Astrocyte of the spinal cord (primary cell): ENCODE measurements at regions not wholly inside any gene's neighbourhood (a gene's known extent, or its start where the extent isn't known, plus 50 kb on each side); places are given as distances from the start of the nearest gene placed in this dataset.

Experiments
- DNase-seq: peaks from one replicate; pipeline ENCODE4 v3.0.0; 2011; ENCODE audit warnings: low read depth, low spot score
- H3K4me3 ChIP-seq: 2 replicates; pipeline ENCODE4 v1.5.1; 2011; ENCODE audit warnings: low read depth, mild to moderate bottlenecking, low read length, moderate library complexity
- in situ Hi-C: cut with HindIII; loops from 2 replicates; pipeline ENCODE4 v1.10.0; 2017; ENCODE audit warnings: low sequenced_read_pairs
- TF ChIP-seq, protein P1 (sequence below): IDR thresholded peaks from 2 replicates; pipeline ENCODE4 v1.5.1; 2012; ENCODE audit warnings: low read depth, mild to moderate bottlenecking, low read length, inconsistent platforms

DNA sequence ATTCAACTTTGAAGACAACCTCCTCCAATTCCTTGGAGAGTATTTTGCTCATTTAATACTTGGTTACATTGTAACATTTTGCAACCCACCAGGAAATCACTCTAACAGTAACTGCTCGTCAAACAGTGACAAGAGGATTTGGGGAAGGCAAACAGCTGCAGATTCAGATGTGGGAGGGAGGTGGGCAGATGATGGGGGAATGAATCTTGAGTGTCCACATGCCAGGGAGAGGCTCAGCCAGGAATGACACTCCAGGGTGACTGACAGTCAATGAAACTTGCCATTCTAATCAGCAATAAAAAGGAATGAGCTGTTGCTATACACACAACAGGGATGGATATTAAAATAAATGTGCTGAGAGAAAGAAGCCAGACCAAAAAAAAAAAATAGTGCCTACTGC is 97.7 kb upstream of the ANKRD55 start:
- no peak for DNase-seq
- H3K4me3 ChIP-seq: no peak overlapping the region
- in situ Hi-C loops: no loop called here
- TF ChIP-seq, protein P1, sequence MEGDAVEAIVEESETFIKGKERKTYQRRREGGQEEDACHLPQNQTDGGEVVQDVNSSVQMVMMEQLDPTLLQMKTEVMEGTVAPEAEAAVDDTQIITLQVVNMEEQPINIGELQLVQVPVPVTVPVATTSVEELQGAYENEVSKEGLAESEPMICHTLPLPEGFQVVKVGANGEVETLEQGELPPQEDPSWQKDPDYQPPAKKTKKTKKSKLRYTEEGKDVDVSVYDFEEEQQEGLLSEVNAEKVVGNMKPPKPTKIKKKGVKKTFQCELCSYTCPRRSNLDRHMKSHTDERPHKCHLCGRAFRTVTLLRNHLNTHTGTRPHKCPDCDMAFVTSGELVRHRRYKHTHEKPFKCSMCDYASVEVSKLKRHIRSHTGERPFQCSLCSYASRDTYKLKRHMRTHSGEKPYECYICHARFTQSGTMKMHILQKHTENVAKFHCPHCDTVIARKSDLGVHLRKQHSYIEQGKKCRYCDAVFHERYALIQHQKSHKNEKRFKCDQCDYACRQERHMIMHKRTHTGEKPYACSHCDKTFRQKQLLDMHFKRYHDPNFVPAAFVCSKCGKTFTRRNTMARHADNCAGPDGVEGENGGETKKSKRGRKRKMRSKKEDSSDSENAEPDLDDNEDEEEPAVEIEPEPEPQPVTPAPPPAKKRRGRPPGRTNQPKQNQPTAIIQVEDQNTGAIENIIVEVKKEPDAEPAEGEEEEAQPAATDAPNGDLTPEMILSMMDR: no peak

DNA sequence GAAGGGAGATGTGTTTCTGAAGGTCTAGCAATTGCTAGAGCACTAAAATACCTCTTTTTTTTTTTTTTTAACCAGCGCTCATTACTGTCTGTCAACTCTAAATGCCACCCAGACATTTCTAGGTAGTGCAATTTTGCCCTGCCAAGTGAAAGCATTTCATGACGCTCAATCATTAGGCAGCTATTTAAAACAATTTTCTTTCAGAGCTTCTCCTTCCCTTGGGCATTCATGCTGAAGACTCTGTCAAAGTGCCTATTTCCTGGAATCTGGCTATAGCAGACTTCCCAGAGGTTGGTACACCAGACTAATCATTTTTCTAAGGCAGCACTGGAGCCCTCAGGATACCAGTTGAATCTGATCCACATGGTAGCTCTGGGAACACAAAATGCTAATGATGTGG is 97.0 kb upstream of the ANKRD55 start:
- DNase-seq: no peak
- no peak overlapping the region for H3K4me3 ChIP-seq
- in situ Hi-C loops: no loop called here
- TF ChIP-seq, protein P1: no peak

DNA sequence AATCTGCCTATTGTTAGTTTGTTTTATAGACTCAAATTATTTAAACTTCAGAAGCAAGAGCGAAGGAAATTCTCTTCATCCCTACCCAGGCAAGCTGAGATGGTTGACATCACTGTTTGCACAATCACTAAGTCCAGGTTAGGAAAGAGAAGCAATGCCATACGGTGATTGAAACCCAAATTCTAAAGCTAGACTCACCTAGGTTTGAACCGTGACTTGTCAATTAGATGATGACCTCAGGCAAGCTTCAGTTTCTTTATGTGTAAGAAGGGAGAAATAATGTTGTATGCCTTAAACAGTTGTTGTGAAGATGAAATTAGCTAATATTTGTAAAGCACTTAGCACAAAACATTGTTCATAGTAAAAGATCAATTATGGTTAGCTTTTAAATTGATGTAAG is 96.5 kb upstream of the ANKRD55 start:
- no peak for DNase-seq
- no peak overlapping the region for H3K4me3 ChIP-seq
- in situ Hi-C loops: no loop called here
- TF ChIP-seq, protein P1: no peak

DNA sequence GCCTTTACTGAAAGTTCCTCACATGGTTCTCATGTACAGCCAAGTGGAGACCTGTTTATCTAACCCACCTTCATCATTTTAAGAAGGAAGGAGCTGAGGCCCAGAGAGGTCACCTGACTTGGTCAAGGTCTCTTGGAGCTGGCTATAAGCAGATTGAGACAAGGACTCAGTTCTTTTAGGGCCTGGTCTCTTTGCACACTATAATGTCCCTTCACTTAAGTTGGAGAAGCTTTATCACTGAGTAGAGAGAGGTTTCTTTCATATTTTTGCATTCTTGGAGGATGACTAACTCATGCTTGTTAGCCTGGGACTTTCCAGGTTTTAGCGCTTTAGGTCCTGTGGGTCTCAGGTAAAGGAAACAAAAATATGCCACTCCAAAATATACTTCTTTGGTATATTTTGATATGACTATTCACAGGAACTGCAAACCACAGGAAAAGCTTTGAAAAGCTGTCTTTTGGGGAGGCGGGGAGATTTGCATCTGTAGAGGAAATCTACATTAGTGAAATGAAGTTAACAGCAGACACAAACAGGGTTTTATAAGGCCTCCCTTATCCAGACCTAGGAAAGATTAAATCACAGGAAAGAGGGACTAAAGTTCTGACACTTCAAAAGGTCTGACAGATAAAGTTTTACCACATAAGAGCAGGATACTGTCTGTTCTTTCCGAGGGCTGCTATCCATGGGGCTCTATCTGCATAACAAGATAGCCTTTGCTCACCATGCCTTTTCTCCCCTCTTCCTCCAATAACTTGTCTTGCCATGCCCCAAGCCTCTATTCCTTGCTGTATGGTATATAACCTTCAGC is 95.8 kb upstream of the ANKRD55 start:
- no peak overlapping the region for H3K4me3 ChIP-seq
- DNase-seq: peak; percentile 55
- TF ChIP-seq, protein P1: no peak
- in situ Hi-C loops: no loop called here

DNA sequence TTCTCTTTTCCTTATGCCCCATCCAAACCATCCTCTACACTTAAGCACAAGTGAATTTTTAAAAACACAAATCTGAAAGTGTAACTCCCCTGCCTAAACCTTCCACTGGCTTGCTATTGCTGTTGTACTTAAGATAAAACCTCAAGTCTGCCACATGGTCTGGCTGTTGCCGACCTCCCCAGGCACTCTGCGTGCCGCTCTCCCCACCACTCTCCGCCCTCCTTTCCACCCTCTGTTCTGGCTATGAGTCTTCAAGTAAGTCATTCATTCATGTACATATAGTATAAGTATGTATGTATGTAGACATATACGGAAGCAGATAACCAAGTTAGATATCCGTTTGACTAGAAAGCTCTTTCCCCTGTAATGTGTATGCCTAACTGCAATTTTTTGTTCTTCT is 94.7 kb upstream of the ANKRD55 start:
- no peak overlapping the region for H3K4me3 ChIP-seq
- in situ Hi-C loops: no loop called here
- TF ChIP-seq, protein P1: no peak
- no peak for DNase-seq

DNA sequence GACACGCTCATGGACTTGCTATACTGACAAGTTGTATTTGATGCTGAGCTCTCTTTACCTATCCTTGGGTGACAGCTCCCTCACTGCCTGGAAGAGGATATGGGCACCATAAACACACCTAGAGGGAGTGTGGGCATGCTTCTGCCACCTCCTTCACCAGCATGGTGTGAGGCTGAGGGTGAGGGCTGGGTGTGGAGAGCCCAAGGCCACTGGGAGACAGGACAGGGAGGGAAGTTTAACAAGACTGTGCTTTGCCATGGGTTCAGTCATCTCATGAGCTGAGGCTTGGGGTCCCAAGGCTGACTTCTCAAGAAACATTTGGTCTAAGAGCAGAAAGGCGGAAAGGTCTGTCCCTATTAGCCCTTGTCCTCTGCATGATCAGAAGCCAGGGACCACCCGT is 93.6 kb upstream of the ANKRD55 start:
- TF ChIP-seq, protein P1: no peak
- no peak overlapping the region for H3K4me3 ChIP-seq
- in situ Hi-C loops: no loop called here
- no peak for DNase-seq
